ENCODE measurements at regions not wholly inside any gene's neighbourhood (a gene's known extent, or its start where the extent isn't known, plus 50 kb on each side); places are given as distances from the start of the nearest gene placed in this dataset.
A peak's percentile ranks its signal among the peaks of the same experiment; 100 is the strongest.

GRCh38 chr2:203814661-203815540 is 52.7 kb upstream of the CTLA4 start (continued):
- TF ChIP-seq ZNF7 (CRISPR knock-in tag; IDR thresholded peaks at IDR 0.05) (no peak), NFKB2 (CRISPR knock-in tag; IDR thresholded peaks at IDR 0.05; ENCODE audit: borderline replicate concordance) (no peak), MEIS1 (CRISPR knock-in tag; IDR thresholded peaks at IDR 0.05; ENCODE audit: borderline replicate concordance) (0 out of 2 replicates have a peak, but pooled peaks have one; percentile 30), NR0B2 (CRISPR knock-in tag; IDR thresholded peaks at IDR 0.05) (no peak), ADNP (CRISPR knock-in tag; IDR thresholded peaks at IDR 0.05) (no peak; the same call in none of the 2 replicates), AKNA (CRISPR knock-in tag; IDR thresholded peaks at IDR 0.05; ENCODE audit: borderline replicate concordance) (no peak), ZNF772 (CRISPR knock-in tag; IDR thresholded peaks at IDR 0.05) (no peak), NCOA2 (CRISPR knock-in tag; IDR thresholded peaks at IDR 0.05) (no peak; the same call in 1 of the 2 replicates), ZNF256 (CRISPR knock-in tag; conservative IDR thresholded peaks at IDR 0.05) (no peak), ZBTB20 (CRISPR knock-in tag; IDR thresholded peaks at IDR 0.05; ENCODE audit: borderline replicate concordance, low read depth) (no peak), ZNF616 (CRISPR knock-in tag; IDR thresholded peaks at IDR 0.05; ENCODE audit: low read depth) (no peak), KDM3A (CRISPR knock-in tag; IDR thresholded peaks at IDR 0.05; ENCODE audit: low read depth) (no peak), ZNF280B (CRISPR knock-in tag; IDR thresholded peaks at IDR 0.05; ENCODE audit: borderline replicate concordance) (no peak), MBD4 (IDR thresholded peaks at IDR 0.05; ENCODE audit: borderline replicate concordance, low read length) (no peak), ZSCAN31 (CRISPR knock-in tag; IDR thresholded peaks at IDR 0.05; ENCODE audit: low read depth) (no peak), RFX5 (IDR thresholded peaks at IDR 0.05; ENCODE audit: low read depth, low read length) (no peak), ZNF75D (CRISPR knock-in tag; IDR thresholded peaks at IDR 0.05; ENCODE audit: borderline replicate concordance) (no peak), CCAR2 (optimal IDR thresholded peaks at IDR 0.05; ENCODE audit: low read depth, low read length) (no peak), SETDB1 (CRISPR knock-in tag; IDR thresholded peaks at IDR 0.05; ENCODE audit: borderline replicate concordance) (no peak), ZNF850 (CRISPR knock-in tag; conservative IDR thresholded peaks at IDR 0.05) (no peak), TBX2 (CRISPR knock-in tag; IDR thresholded peaks at IDR 0.05; ENCODE audit: borderline replicate concordance) (peak; percentile 30; the same call in 1 of the 2 replicates), ZSCAN29 (CRISPR knock-in tag; conservative IDR thresholded peaks at IDR 0.05) (peak; percentile 96), MIXL1 (CRISPR knock-in tag; IDR thresholded peaks at IDR 0.05) (peak; percentile 53; the same call in 1 of the 2 replicates)

Measured in HepG2 (cell line).